ENCODE measurements at regions not wholly inside any gene's neighbourhood (a gene's known extent, or its start where the extent isn't known, plus 50 kb on each side); places are given as distances from the start of the nearest gene placed in this dataset.
"Not testable (repeated sequence)": the region's sequence is repeated elsewhere in the genome, so short reads cannot be mapped to it uniquely, and the experiment has no call there.

- intact Hi-C loops (cut with DNase I): not testable (repeated sequence)
- peak; percentile 54 for DNase-seq (ENCODE audit: low spot score)
These were observed 1177.6 kb downstream of the STIM2 start for GRCh38 chr4:28038253-28038652.

- DNase-seq (ENCODE audit: low spot score): no peak
- intact Hi-C loops (cut with DNase I): no loop called here
These were observed 1201.9 kb downstream of the STIM2 start for GRCh38 chr4:28062562-28062961.

- no peak for DNase-seq (ENCODE audit: low spot score)
These were observed 1213.4 kb downstream of the STIM2 start for GRCh38 chr4:28073860-28074555.

GRCh38 chr4:28075401-28075956 lies 1214.8 kb downstream of the STIM2 start:
- no peak for DNase-seq (ENCODE audit: low spot score)
- intact Hi-C loops (cut with DNase I): no loop called here

More at GRCh38 chr4:28073860-28074555, 1213.4 kb downstream of the STIM2 start:
- intact Hi-C loops (cut with DNase I): no loop called here

GRCh38 chr4:28077203-28077602 lies 1216.6 kb downstream of the STIM2 start:
- intact Hi-C loops (cut with DNase I); DNase-seq (ENCODE audit: low spot score): not testable (repeated sequence)

- no peak for DNase-seq (ENCODE audit: low spot score)
- intact Hi-C loops (cut with DNase I): no loop called here
These were observed 1222.2 kb downstream of the STIM2 start for GRCh38 chr4:28082686-28083390.

- DNase-seq (ENCODE audit: low spot score): no peak
- intact Hi-C loops (cut with DNase I): no loop called here
These were observed 1232.0 kb downstream of the STIM2 start for GRCh38 chr4:28092610-28093009.

- intact Hi-C loops (cut with DNase I): no loop called here
- no peak for DNase-seq (ENCODE audit: low spot score)
These were observed 1232.4 kb downstream of the STIM2 start for GRCh38 chr4:28093071-28093470.

- DNase-seq (ENCODE audit: low spot score): no peak
- intact Hi-C loops (cut with DNase I): no loop called here
These were observed 1240.9 kb downstream of the STIM2 start for GRCh38 chr4:28101583-28101982.

- no peak for DNase-seq (ENCODE audit: low spot score)
- intact Hi-C loops (cut with DNase I): no loop called here
These were observed 1244.7 kb downstream of the STIM2 start for GRCh38 chr4:28105271-28105859.

GRCh38 chr4:28106155-28106554 lies 1245.5 kb downstream of the STIM2 start:
- intact Hi-C loops (cut with DNase I): no loop called here
- no peak for DNase-seq (ENCODE audit: low spot score)

- DNase-seq (ENCODE audit: low spot score): no peak
- intact Hi-C loops (cut with DNase I): no loop called here
These were observed 1249.2 kb downstream of the STIM2 start for GRCh38 chr4:28109801-28110200.

- intact Hi-C loops (cut with DNase I): not testable (repeated sequence)
- DNase-seq (ENCODE audit: low spot score): peak; percentile 76
These were observed 1252.2 kb downstream of the STIM2 start for GRCh38 chr4:28112691-28113335.

- DNase-seq (ENCODE audit: low spot score); intact Hi-C loops (cut with DNase I): not testable (repeated sequence)
These were observed 1252.9 kb downstream of the STIM2 start for GRCh38 chr4:28113586-28113985.

- intact Hi-C loops (cut with DNase I); DNase-seq (ENCODE audit: low spot score): not testable (repeated sequence)
These were observed 1256.0 kb downstream of the STIM2 start for GRCh38 chr4:28116526-28117083.

GRCh38 chr4:28117084-28117682 lies 1256.5 kb downstream of the STIM2 start:
- intact Hi-C loops (cut with DNase I): no loop called here
- peak; percentile 75 for DNase-seq (ENCODE audit: low spot score)

GRCh38 chr4:28146191-28146590 lies 1285.5 kb downstream of the STIM2 start:
- intact Hi-C loops (cut with DNase I): no loop called here
- no peak for DNase-seq (ENCODE audit: low spot score)

- intact Hi-C loops (cut with DNase I): no loop called here
These were observed 1287.6 kb downstream of the STIM2 start for GRCh38 chr4:28148221-28148620.

GRCh38 chr4:28149762-28150161 lies 1289.1 kb downstream of the STIM2 start:
- intact Hi-C loops (cut with DNase I): no loop called here

More at GRCh38 chr4:28148221-28148620, 1287.6 kb downstream of the STIM2 start:
- no peak for DNase-seq (ENCODE audit: low spot score)

More at GRCh38 chr4:28149762-28150161, 1289.1 kb downstream of the STIM2 start:
- no peak for DNase-seq (ENCODE audit: low spot score)
